SH-SY5Y (cell line): ENCODE measurements at regions not wholly inside any gene's neighbourhood (a gene's known extent, or its start where the extent isn't known, plus 50 kb on each side); places are given as distances from the start of the nearest gene placed in this dataset.

Experiments used
- GATA2 ChIP-seq: IDR thresholded peaks from 2 replicates; pipeline ENCODE4 v1.6.1; 2011; ENCODE audit warnings: mild to moderate bottlenecking, low read depth, low read length
- GATA3 ChIP-seq: IDR thresholded peaks from 2 replicates; pipeline ENCODE4 v1.6.1; 2011; ENCODE audit warnings: low read depth, mild to moderate bottlenecking, low read length, moderate library complexity

DNA sequence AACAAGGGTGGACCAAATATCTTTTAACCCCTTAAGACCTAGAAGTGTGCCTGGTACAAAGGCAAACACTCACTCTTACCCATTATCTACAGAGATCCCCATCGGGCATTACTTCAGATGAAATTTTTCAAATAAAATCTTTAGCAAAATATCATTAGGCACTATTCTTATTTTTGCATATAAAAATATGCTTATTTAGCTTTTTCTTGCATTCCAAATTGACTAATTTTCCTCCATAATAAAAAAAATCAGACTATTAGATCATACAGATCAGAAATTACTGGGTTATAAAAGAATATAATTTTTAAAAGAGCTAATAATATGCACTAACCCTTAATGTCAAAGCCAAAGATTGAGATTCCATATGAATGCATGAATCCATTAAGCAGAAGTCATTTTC lies 178.7 kb upstream of the SLC30A5 start:
- TF ChIP-seq GATA2 = no peak
- TF ChIP-seq GATA3 = no peak

DNA sequence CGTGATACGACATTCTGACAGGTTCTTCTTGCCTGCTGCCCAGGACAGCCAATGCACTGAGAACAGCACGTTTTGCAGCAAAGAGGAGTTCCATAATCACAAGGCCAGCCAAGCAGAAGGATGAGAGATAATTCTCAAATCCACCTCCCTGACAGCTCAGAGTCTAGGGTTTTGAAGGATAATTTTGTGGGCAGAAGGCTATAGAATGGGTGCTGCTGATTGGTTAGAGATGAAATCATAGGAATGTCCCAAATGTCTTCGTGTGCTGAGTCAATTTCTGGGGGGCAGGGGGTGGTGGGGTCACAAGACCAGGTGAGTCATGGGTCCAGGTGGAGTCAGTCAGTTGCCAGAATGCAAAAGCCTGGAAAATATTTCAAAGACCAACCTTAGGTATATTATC lies 175.5 kb upstream of the SLC30A5 start:
- no peak for TF ChIP-seq GATA2
- TF ChIP-seq GATA3 = no peak

DNA sequence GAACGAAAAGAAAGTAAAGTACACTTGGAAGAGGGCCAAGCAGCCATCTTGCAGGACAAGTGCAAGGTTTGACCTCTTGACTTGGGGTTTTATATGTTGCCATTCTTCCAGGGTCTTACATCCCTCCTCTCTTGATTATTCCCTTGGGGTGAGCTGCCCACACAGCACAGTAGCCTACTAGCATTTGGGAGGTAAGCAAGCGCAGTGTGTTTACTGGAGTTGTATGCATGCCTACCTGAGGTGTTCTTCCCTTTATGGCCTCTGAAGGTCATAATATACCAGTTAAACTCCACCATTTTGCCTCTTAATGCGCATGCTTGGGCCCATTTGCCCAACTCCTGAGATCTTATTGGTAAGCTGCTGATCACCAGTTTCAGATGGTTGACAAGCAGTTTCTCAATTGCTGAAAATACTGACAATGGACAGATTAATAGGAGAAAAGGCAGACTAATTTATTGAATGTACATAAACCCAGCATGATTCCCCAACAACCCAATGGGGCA lies 173.8 kb upstream of the SLC30A5 start:
- TF ChIP-seq GATA3 (no peak), GATA2 (no peak)

DNA sequence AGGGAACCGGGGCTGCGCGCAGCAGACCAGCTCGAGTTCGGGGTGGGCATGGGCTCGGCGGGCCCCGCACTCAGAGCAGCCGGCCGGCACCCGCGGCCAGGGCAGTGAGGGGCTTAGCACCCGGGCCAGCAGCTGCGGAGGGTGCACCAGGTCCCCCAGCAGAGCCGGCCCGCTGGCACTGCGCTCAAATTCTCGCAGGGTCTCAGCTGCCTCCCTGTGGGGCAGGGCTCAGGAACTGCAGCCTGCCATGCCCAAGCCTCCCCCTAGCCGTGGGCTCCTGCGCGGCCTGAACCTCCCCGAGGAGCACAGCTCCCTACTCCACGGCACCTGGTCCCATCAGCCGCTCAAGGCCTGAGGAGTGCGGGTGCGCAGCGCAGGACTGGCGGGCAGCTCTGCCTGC lies 172.9 kb upstream of the SLC30A5 start:
- TF ChIP-seq GATA3 = no peak

DNA sequence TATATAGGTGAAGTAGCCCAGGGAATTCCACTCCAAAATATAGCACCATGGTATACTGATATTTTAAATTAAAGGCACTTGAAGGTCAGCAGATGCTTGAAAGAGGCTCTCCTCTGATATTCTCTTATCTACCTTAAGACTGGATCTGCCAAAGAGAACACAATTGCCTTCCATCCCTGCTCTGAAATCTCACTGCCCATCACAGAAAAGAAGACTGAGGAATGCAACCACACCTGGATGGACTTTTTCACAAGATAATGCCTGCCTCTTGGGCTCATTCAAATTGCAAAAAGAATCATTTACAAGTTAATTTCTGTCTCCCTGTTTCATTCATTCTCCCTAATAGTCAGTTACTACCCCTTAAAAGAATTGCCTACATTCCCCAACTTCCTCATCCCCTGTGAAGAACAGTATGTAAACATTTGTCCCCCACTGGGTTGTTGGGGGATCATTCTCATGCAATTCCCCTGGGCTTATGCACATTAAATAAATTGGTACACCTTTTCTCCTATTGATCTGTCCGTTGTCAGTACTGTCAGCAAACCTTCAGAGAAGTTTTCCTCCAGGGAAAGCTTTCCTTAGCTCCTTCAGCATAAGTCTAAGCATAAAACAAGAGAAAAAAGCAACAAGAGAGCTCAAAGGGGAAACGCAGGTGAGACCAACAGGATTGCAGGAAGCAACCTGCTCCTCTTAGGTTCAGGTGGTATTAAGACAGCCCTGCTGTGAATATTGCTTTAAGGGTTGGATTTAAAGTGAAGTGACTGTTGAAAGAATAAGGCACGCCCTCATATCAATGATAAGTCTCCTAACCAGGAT lies 171.4 kb upstream of the SLC30A5 start:
- TF ChIP-seq GATA2 = no peak
- TF ChIP-seq GATA3 = no peak

DNA sequence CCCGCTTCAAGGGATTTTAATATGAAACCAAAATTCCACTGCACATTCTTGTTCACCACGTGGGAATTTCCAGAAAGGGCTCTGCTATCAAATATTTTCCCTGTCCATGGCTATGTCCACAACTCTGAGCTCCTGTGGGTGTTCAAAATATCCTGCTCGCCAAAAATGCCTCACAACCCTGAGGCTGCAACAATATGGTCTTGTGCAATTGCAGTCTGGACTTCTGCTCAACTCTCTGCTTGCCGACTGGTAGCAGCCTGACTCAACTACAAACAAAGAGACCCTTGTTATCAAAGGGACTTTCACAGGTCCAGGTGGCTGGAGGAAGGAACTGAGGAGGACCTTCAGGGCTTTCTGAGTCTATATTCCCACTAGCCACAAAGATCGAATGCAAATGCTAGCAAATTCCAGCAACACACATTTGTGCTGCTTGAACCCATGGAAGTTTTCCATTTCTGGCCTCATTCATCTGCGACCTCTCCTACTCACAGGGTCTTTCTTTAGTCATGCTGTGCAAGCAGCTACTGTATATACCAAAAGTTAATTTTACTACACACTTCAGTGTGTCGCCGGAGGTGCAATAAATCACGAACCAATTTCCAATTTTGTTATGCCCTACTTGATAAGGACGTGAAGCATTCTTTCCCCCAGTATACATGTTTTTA lies 169.2 kb upstream of the SLC30A5 start:
- TF ChIP-seq GATA3 = no peak
- no peak for TF ChIP-seq GATA2

DNA sequence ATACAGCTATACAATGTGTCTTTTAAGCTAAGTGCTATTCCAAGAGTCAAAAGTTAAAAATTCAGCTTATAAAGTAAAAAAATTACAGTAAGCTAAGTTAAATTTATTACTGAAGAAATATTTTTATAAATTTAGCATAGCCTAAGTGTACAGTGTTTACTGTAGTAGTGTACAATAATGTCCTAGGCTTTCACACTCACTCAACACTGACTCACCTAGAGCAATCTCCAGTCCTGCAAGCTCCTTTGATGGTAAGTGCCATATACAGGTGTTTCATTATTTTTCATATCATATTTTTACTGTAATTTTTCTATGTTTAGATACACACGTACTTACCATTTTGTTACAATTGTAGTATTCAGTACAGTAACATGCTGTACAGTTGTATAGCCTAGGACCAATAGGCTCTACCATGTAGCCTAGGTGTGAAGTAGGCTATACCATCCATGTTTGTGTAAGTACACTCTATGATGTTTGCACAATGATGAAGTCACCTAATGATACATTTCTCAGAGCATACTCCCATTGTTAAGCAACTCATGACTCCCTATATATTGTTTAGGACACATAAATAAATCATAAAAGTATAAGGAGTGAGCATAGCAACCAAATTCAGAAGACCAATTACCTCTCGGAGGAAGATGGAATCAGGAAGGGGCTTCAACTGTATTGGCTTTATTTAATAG lies 165.1 kb upstream of the SLC30A5 start:
- TF ChIP-seq GATA2 (no peak), GATA3 (no peak)

DNA sequence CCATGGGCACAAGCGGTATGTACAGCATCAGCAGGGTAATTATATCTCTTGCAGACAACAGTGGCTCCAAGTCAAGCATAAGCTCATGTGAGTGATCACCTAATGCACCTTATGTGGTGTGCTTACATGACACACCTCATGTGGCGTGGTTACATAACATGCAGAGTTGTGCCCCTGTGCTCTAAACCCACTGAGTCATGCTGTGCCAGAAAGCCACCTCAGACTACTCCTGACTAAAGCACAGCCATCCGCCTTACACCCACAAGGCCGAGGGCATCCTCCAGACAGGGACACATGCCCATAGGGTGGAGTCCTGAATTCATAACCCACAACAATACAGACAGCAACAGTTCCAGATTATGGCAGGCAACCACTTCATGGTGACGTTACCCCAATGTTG lies 163.7 kb upstream of the SLC30A5 start:
- no peak for TF ChIP-seq GATA3
- TF ChIP-seq GATA2 = no peak

DNA sequence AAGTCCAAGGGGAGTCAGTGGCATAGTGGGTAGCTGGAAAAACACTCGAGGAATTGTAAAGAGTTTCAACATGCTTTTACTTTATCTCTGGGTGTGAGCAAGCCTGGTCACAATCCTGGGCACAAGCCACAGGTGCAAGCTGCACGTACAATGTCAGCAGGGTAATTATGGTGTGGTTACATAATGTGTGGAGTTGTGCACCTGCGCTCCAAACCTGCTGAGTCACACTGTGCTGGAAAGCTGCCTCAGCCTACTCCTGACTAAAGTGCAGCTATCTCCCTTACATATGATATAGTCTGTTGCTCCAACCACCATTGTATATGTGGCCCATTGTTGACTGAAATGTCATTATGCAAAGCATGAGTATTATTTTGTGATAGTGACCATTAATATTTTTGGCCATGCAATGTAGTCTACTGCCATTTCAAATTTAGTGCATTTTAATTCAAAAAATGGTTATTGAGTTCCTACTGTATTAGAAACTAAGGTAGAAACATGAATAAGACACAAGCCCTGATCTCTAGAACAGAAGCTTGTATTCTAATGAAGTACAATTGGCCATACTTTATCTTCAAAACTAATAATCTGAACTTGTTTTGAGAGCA lies 160.9 kb upstream of the SLC30A5 start:
- TF ChIP-seq GATA3 (no peak), GATA2 (no peak)

DNA sequence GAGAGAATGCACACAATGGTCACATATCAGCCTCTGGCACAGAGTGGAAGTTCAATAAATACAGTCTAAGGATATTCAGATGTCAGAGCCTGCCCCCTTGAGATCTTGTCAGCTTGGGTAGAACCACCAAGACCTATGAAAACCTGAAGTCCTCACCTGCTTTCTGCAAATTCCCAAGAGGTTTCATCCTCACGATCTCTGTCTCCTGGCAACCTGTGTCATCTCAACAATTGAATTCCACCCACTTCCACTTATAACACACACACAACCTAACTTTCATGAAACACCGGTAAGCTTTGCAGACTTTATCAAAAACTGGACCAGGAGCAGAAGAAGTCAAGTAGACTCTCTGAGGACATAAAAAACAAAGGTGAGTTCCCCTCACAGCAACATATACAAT lies 151.6 kb upstream of the SLC30A5 start:
- TF ChIP-seq GATA2 (no peak), GATA3 (no peak)

DNA sequence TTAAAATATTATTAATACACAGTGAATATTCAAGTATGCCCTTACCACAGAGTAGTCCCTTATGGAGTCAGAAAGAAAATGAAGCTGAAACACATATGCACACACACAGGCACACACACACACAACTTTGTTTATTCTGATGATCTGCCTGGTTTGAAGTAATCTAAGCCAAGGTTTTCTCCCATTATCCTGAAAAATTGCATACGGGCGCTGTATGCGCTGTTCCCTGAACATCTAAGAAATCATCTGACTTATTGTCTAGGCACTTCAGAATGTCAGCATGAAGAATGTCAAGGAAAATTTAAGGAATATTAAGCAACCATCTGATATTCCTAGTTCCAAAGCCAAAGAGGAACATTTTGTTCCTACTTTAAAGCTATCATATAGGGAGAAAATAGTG lies 147.1 kb upstream of the SLC30A5 start:
- no peak for TF ChIP-seq GATA2

DNA sequence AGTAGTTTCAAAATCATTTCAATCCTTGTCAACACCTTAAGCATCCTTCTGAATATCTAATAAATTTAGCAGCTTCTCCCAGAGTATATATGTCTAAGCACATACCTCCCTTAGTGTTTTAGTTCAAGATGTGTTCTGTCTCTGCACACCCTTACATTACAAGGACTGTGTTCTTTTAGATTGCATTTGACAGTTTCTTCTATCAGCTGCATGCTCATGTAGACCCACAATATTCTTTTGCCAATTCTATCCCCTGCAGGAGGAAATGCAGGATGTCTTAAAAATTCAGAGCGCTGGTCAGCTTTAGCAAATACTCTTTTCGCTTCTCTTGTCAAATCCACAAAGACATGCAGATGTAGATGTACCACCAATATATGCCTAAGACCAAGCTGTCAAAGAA lies 145.8 kb upstream of the SLC30A5 start:
- TF ChIP-seq GATA3 (no peak), GATA2 (no peak)

DNA sequence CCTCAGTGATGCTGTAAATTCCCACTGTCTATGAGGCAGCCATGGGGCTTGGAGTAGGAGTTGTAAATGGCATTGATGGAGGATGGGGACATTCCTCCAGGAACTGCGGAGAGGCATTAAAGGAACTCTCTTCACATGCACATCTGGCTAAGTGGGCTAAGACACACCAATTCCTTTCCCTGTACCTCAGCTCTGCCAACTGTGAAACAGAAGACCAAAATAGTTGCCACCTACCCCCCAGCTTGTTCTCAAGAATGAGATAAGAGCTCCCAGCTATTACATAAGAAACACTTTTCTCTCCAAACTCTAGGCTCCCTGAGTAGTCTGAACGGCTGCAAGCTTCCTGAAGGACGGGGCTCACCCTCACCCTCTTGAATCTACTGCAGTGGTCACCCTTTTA lies 144.6 kb upstream of the SLC30A5 start:
- TF ChIP-seq GATA3 (no peak), GATA2 (no peak)

DNA sequence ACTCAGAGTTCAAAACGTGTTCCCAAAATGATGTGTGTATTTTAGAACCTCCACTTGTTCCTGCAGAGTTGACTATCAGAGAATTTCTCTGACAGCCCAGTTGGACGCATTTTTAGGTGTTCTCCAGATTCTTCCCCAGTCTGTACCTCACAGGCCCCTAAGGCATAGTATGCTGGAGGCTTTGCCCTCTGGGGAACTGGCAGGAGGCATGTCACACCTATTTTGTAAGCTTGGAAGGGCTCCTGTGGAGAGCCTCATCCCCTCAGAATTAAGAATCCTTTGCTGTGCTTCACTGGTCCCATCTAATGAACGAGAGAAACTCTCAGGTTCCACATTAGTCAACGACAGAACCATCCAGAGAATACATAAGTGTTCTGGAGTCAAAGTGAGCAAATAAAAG lies 144.1 kb upstream of the SLC30A5 start:
- TF ChIP-seq GATA3 = no peak
- TF ChIP-seq GATA2 = no peak
